A549 (cell line): ENCODE measurements at regions not wholly inside any gene's neighbourhood (a gene's known extent, or its start where the extent isn't known, plus 50 kb on each side); places are given as distances from the start of the nearest gene placed in this dataset.

Source experiments
- ATAC-seq, 2 experiments: fragments of 200-7000 bp in 1 of 2; fragments of >200 bp in 1 of 2; cut with Nextera tagmentation in 1 of 2; cut with Tn5 transposase in 1 of 2; 3 replicates each; pipeline versions ENCODE4 v1.8.0 to v1.9.1; 2018 to 2020; ENCODE audit warnings: mild to moderate bottlenecking in 1 of 2, moderate library complexity in 1 of 2
- CTCF ChIA-PET: fragments of 300-600 bp; sonication (Branson Sonifier 250); formaldehyde crosslinking; extraction: SDS; loops from one replicate; lab custom pipeline; 2021; ENCODE audit warnings: antibody characterized with exemption, inconsistent platforms; lab: Yijun Ruan, JAX
- POLR2A ChIA-PET: fragments of 350-600 bp; formaldehyde crosslinking; extraction: SDS; loops from one replicate; lab custom pipeline; 2021; ENCODE audit warnings: antibody characterized with exemption, inconsistent platforms; lab: Yijun Ruan, JAX
- DNase-seq, 2 experiments: peaks; one replicate each; pipeline versions ENCODE4 v3.0.0 to v3.0.0-alpha.2; 2011 to 2016; ENCODE audit warnings: low read depth in 1 of 2, low spot score in 1 of 2
- FAIRE-seq: peaks from 2 replicates; lab custom pipeline; 2011; peaks lifted over from hg19 to GRCh38; lab: Jason Lieb, UNC
- H3K27ac ChIP-seq, 2 experiments: fragments of >200 bp; sonication (Bioruptor Twin); formaldehyde crosslinking; 3 replicates each; pipeline ENCODE4 v1.5.1; 2016 to 2017
- H3K4me1 ChIP-seq: fragments of >200 bp; sonication (Bioruptor Twin); formaldehyde crosslinking; 3 replicates; pipeline ENCODE4 v1.6.1; 2016
- H3K4me2 ChIP-seq: fragments of >200 bp; sonication (Bioruptor Twin); formaldehyde crosslinking; 3 replicates; pipeline ENCODE4 v1.6.1; 2016
- H3K4me3 ChIP-seq: fragments of >200 bp; sonication (Bioruptor Twin); formaldehyde crosslinking; 3 replicates; pipeline ENCODE4 v1.5.1; 2016
- H3K9me3 ChIP-seq: fragments of >200 bp; sonication (Bioruptor Twin); formaldehyde crosslinking; 3 replicates; pipeline ENCODE4 v1.6.1; 2016
- ATOH8 ChIP-seq: fragments of 250-450 bp; sonication (Bioruptor Pico); IDR thresholded peaks from 2 replicates; pipeline ENCODE4 v1.5.0; 2020; ENCODE audit warnings: low read depth, mild to moderate bottlenecking, moderate library complexity
- BHLHE40 ChIP-seq: IDR thresholded peaks from 2 replicates; pipeline ENCODE4 v1.6.1; 2012; ENCODE audit warnings: low read depth, low read length, inconsistent platforms
- CTCF ChIP-seq: fragments of >200 bp; sonication (Bioruptor Twin); formaldehyde crosslinking; IDR thresholded peaks from 3 replicates; pipeline ENCODE4 v1.5.1; 2016
- E2F6 ChIP-seq: IDR thresholded peaks from 2 replicates; pipeline ENCODE4 v1.6.1; 2012; ENCODE audit warnings: low read depth, borderline replicate concordance
- EP300 ChIP-seq, 2 experiments: fragments of >200 bp; sonication (Bioruptor Twin); formaldehyde crosslinking; IDR thresholded peaks; 2 replicates in 1 of 2; 3 replicates in 1 of 2; pipeline ENCODE4 v1.6.1; 2016 to 2017
- FOSL2 ChIP-seq, 2 experiments: fragments of 450-650 bp in 1 of 2; fragments of >200 bp in 1 of 2; sonication (Bioruptor Twin) in 1 of 2; formaldehyde crosslinking; IDR thresholded peaks; 2 replicates each; pipeline versions ENCODE4 v1.5.0 to v1.6.1; 2016 to 2020; ENCODE audit warnings: mild to moderate bottlenecking in 1 of 2, moderate library complexity in 1 of 2
- HEYL ChIP-seq: fragments of 250-450 bp; sonication (Bioruptor Pico); IDR thresholded peaks from 2 replicates; pipeline ENCODE4 v1.8.0; 2021; ENCODE audit warnings: mild to moderate bottlenecking, moderate library complexity
- HOXA7 ChIP-seq: fragments of 250-450 bp; sonication (Bioruptor Pico); IDR thresholded peaks from 2 replicates; pipeline ENCODE4 v1.5.0; 2020; ENCODE audit warnings: mild to moderate bottlenecking, moderate library complexity
- JUN ChIP-seq, 2 experiments: fragments of >200 bp; sonication (Bioruptor Twin); formaldehyde crosslinking; IDR thresholded peaks; 2 replicates in 1 of 2; 3 replicates in 1 of 2; pipeline ENCODE4 v1.6.1; 2016 to 2017
- JUNB ChIP-seq: fragments of >200 bp; sonication (Bioruptor Twin); formaldehyde crosslinking; IDR thresholded peaks from 2 replicates; pipeline ENCODE4 v1.6.1; 2016
- MYC ChIP-seq: IDR thresholded peaks from 2 replicates; pipeline ENCODE4 v1.6.1; 2012; ENCODE audit warnings: mild to moderate bottlenecking, inconsistent platforms, low read length, improper control_type of control experiment, borderline replicate concordance
- NR3C1 ChIP-seq: fragments of >200 bp; sonication (Bioruptor Twin); formaldehyde crosslinking; IDR thresholded peaks from 3 replicates; pipeline ENCODE4 v1.6.1; 2017
- PBX3 ChIP-seq: IDR thresholded peaks from 2 replicates; pipeline ENCODE4 v1.6.1; 2012
- PHF8 ChIP-seq: fragments of 200-600 bp; sonication (generic); IDR thresholded peaks from 2 replicates; pipeline ENCODE4 v1.6.1; 2016; ENCODE audit warnings: low read depth, mild to moderate bottlenecking, antibody characterized with exemption, moderate library complexity, borderline replicate concordance
- RAD21 ChIP-seq, 2 experiments: fragments of >200 bp in 1 of 2; sonication (Bioruptor Twin) in 1 of 2; formaldehyde crosslinking in 1 of 2; IDR thresholded peaks in 1 of 2; conservative IDR thresholded peaks in 1 of 2; 2 replicates in 1 of 2; 3 replicates in 1 of 2; pipeline ENCODE4 v1.6.1; 2012 to 2018; ENCODE audit warnings: inconsistent platforms in 1 of 2
- RARB ChIP-seq: fragments of 250-450 bp; sonication (Bioruptor Pico); IDR thresholded peaks from 2 replicates; pipeline ENCODE4 v1.8.0; 2021; ENCODE audit warnings: mild to moderate bottlenecking, moderate library complexity
- REST ChIP-seq: fragments of 200-600 bp; sonication (generic); IDR thresholded peaks from 2 replicates; pipeline ENCODE4 v1.6.1; 2016; ENCODE audit warnings: antibody characterized with exemption, mild to moderate bottlenecking, moderate library complexity
- TFCP2L1 ChIP-seq: fragments of 250-450 bp; sonication (Bioruptor Pico); IDR thresholded peaks from 2 replicates; pipeline ENCODE4 v1.5.0; 2021; ENCODE audit warnings: mild to moderate bottlenecking
- TP53 ChIP-seq: fragments of 250-450 bp; sonication (Bioruptor Pico); IDR thresholded peaks from 2 replicates; pipeline ENCODE4 v1.5.0; 2021; ENCODE audit warnings: mild to moderate bottlenecking, moderate library complexity
- ZNF302 ChIP-seq: fragments of 250-450 bp; sonication (Bioruptor Pico); IDR thresholded peaks from 2 replicates; pipeline ENCODE4 v1.9.0; 2021; ENCODE audit warnings: inconsistent platforms, mild to moderate bottlenecking, moderate library complexity
- WGBS: methylation state at CpG from one replicate; pipeline ENCODE4 v1.1.6; 2017; ENCODE audit errors: missing lambda C conversion rate; 5-methylcytosine and 5-hydroxymethylcytosine counted together

GRCh38 chr12:68461645-68462044 lies 129.5 kb upstream of the MDM1 start:
- 77% methylated on average over 3 of the region's 3 CpGs for WGBS
- FAIRE-seq = no peak
- TF ChIP-seq JUNB (no peak), ATOH8 (CRISPR knock-in tag) (no peak), FOSL2 (IDR thresholded peaks at IDR 0.05) (no peak), FOSL2 (CRISPR knock-in tag; IDR thresholded peaks at IDR 0.05) (no peak), PBX3 (no peak), MYC (no peak), BHLHE40 (no peak), TFCP2L1 (CRISPR knock-in tag) (no peak), ZNF302 (CRISPR knock-in tag) (no peak), HOXA7 (CRISPR knock-in tag) (no peak), RAD21 (conservative IDR thresholded peaks at IDR 0.05 in 1 of 2, IDR thresholded peaks at IDR 0.05 in 1 of 2) (no peak), RARB (CRISPR knock-in tag) (no peak), NR3C1 (no peak), TP53 (no peak)
- TF ChIP-seq, all 56 proteins: peak for 0
- Histone ChIP-seq H3K4me3 (no peak overlapping the region), H3K9me3 (no peaks in the 10 kb centered on the region), H3K4me2 (no peak overlapping the region), H3K4me1 (no peaks in the 10 kb centered on the region), H3K27ac (no peak overlapping the region)
- DNase-seq (no peak), ATAC-seq (no peak)
- ChIA-PET CTCF (interaction anchor here (1.1 to 1.5 kb wide), 2 partner anchors 11 to 103 kb away, joined by 3 read pairs; no protein-coding TSS in a partner anchor), POLR2A (no interaction called here)

- Histone ChIP-seq H3K4me2 (peak overlapping the region; percentile 65), H3K4me3 (peak overlapping the region; percentile 34), H3K27ac (0 out of 6 replicates have a peak overlapping the region, but pooled peaks have one; percentile 12 to 25), H3K4me1 (no peaks in the 10 kb centered on the region), H3K9me3 (no peaks in the 10 kb centered on the region)
- DNase-seq = no peak
- no peak for FAIRE-seq
- no peak for ATAC-seq
- no peak for TF ChIP-seq REST
- TF ChIP-seq HEYL (CRISPR knock-in tag) = no peak
- no peak for TF ChIP-seq JUN (IDR thresholded peaks at IDR 0.05)
- TF ChIP-seq EP300 (IDR thresholded peaks at IDR 0.05) = no peak
- TF ChIP-seq E2F6 = no peak
- no peak for TF ChIP-seq PHF8
- no peak for TF ChIP-seq CTCF
- POLR2A ChIA-PET = interaction anchor here (0.7 kb wide), 1 partner anchor 1136 kb away, joined by 5 read pairs; no protein-coding TSS in a partner anchor
- CTCF ChIA-PET = interaction anchor here (0.6 to 1.5 kb wide), 5 partner anchors 10 to 875 kb away, joined by 3 to 4 read pairs (median 3); no protein-coding TSS in a partner anchor
- WGBS = 32% methylated on average over 4 of the region's 4 CpGs
These were observed 130.6 kb upstream of the MDM1 start for GRCh38 chr12:68462803-68463202.
